ENCODE measurements at regions not wholly inside any gene's neighbourhood (a gene's known extent, or its start where the extent isn't known, plus 50 kb on each side); places are given as distances from the start of the nearest gene placed in this dataset.

- Histone ChIP-seq H3K9me3 (no peaks in the 10 kb centered on the region), H3K36me3 (no peaks in the 10 kb centered on the region), H3K4me1 (no peaks in the 10 kb centered on the region), H3K27me3 (no peaks in the 10 kb centered on the region), H3K27ac (no peak overlapping the region), H3K4me3 (no peak overlapping the region)
- no peak for TF ChIP-seq EP300 (IDR thresholded peaks at IDR 0.05)
- no peak for TF ChIP-seq POLR2A (IDR thresholded peaks at IDR 0.05)
- no peak for TF ChIP-seq POLR2AphosphoS5 (IDR thresholded peaks at IDR 0.05)
- TF ChIP-seq CTCF (IDR thresholded peaks at IDR 0.05): no peak
- 33 to 41% methylated on average over 5 of the region's 5 CpGs for WGBS, 2 donors
- DNase-seq: no peak
- intact Hi-C loops (cut with DNase I): loop anchor here (10.0 kb wide), 1 partner anchor 314 kb away; no protein-coding TSS in a partner anchor
Measured at GRCh38 chr9:36728651-36729520, 156.2 kb downstream of the MELK start.

GRCh38 chr9:36729906-36730305 is 157.2 kb downstream of the MELK start:
- Histone ChIP-seq H3K4me1 (no peaks in the 10 kb centered on the region), H3K36me3 (no peaks in the 10 kb centered on the region), H3K9me3 (no peaks in the 10 kb centered on the region), H3K27me3 (no peaks in the 10 kb centered on the region), H3K27ac (no peak overlapping the region), H3K4me3 (no peak overlapping the region)
- intact Hi-C loops (cut with DNase I): loop anchor here (10.0 kb wide), 1 partner anchor 315 kb away; no protein-coding TSS in a partner anchor
- TF ChIP-seq EP300 (IDR thresholded peaks at IDR 0.05) (no peak), POLR2AphosphoS5 (IDR thresholded peaks at IDR 0.05) (no peak), POLR2A (IDR thresholded peaks at IDR 0.05) (no peak), CTCF (IDR thresholded peaks at IDR 0.05) (no peak)
- no peak for DNase-seq
- 80 to 88% methylated on average over 2 of the region's 2 CpGs for WGBS, 2 donors

- Histone ChIP-seq H3K36me3 (no peaks in the 10 kb centered on the region), H3K27me3 (no peaks in the 10 kb centered on the region), H3K27ac (no peak overlapping the region), H3K4me3 (no peak overlapping the region), H3K4me1 (no peaks in the 10 kb centered on the region), H3K9me3 (no peaks in the 10 kb centered on the region)
- intact Hi-C loops (cut with DNase I): no loop called here
- 89 to 90% methylated on average over 5 of the region's 5 CpGs for WGBS, 2 donors
- DNase-seq: no peak
- TF ChIP-seq POLR2AphosphoS5 (IDR thresholded peaks at IDR 0.05): no peak
- TF ChIP-seq POLR2A (IDR thresholded peaks at IDR 0.05): no peak
- no peak for TF ChIP-seq EP300 (IDR thresholded peaks at IDR 0.05)
- TF ChIP-seq CTCF (IDR thresholded peaks at IDR 0.05): no peak
Measured at GRCh38 chr9:36730414-36730813, 157.7 kb downstream of the MELK start.

- TF ChIP-seq POLR2AphosphoS5 (IDR thresholded peaks at IDR 0.05) (no peak), EP300 (IDR thresholded peaks at IDR 0.05) (no peak), POLR2A (IDR thresholded peaks at IDR 0.05) (no peak), CTCF (IDR thresholded peaks at IDR 0.05) (no peak)
- Histone ChIP-seq H3K36me3 (no peaks in the 10 kb centered on the region), H3K27me3 (peaks cover 0 to 8% (median 0%) of the 10 kb centered on the region in 3 donors), H3K9me3 (no peaks in the 10 kb centered on the region), H3K4me3 (no peak overlapping the region), H3K4me1 (no peaks in the 10 kb centered on the region), H3K27ac (no peak overlapping the region)
- no peak for DNase-seq
- intact Hi-C loops (cut with DNase I): no loop called here
- 67 to 77% methylated on average over 10 of the region's 10 CpGs for WGBS, 2 donors
Measured at GRCh38 chr9:36731068-36731956, 158.6 kb downstream of the MELK start.
